ENCODE measurements at regions not wholly inside any gene's neighbourhood (a gene's known extent, or its start where the extent isn't known, plus 50 kb on each side); places are given as distances from the start of the nearest gene placed in this dataset.

- TF ChIP-seq CTCF (IDR thresholded peaks at IDR 0.05) (no peak), POLR2AphosphoS5 (IDR thresholded peaks at IDR 0.05) (no peak), POLR2A (IDR thresholded peaks at IDR 0.05) (no peak)
These were observed 144.4 kb upstream of the SLC4A4 start for GRCh38 chr4:71194454-71194853.

All from gastroesophageal sphincter (tissue), 3 donors.